Ascending aorta (tissue), 2 donors: ENCODE measurements at regions not wholly inside any gene's neighbourhood (a gene's known extent, or its start where the extent isn't known, plus 50 kb on each side); places are given as distances from the start of the nearest gene placed in this dataset.

Experiments
- DNase-seq, 2 donors: peaks; one replicate each; pipeline ENCODE4 v3.0.0-alpha.2; 2019; ENCODE audit warnings: low spot score in 2 of 2
- H3K27ac ChIP-seq, 2 donors: fragments of 200-600 bp; sonication (generic); one replicate each; pipeline ENCODE4 v1.5.1; 2016 to 2017; ENCODE audit warnings: mild to moderate bottlenecking in 1 of 2
- H3K27me3 ChIP-seq: fragments of 200-600 bp; sonication (generic); one replicate; pipeline ENCODE4 v1.5.1; 2017
- H3K36me3 ChIP-seq, 2 donors: fragments of 200-600 bp; sonication (generic); one replicate each; pipeline ENCODE4 v1.5.1; 2016
- H3K4me1 ChIP-seq, 2 donors: fragments of 200-600 bp; sonication (generic); one replicate each; pipeline ENCODE4 v1.5.1; 2016 to 2017; ENCODE audit warnings: mild to moderate bottlenecking in 1 of 2
- H3K4me3 ChIP-seq, 2 donors: fragments of 200-600 bp; sonication (generic); one replicate each; pipeline ENCODE4 v1.5.1; 2016 to 2017; ENCODE audit warnings: mild to moderate bottlenecking in 1 of 2
- H3K9me3 ChIP-seq, 2 donors: fragments of 200-600 bp; sonication (generic); one replicate each; pipeline ENCODE4 v1.5.1; 2016
- intact Hi-C: fragments of 100-400 bp; cut with DNase I; formaldehyde crosslinking; loops from one replicate; pipeline ENCODE4 v1.15.1; 2023
- TF ChIP-seq, protein P1 (sequence below), 3 experiments: fragments of 200-600 bp in 2 of 3; fragments of 450-650 bp in 1 of 3; sonication (generic) in 2 of 3; IDR thresholded peaks; one replicate each; pipeline ENCODE4 v1.5.1; 2016 to 2019; ENCODE audit warnings: antibody characterized with exemption in 3 of 3, mild to moderate bottlenecking in 1 of 3, moderate library complexity in 1 of 3

DNA sequence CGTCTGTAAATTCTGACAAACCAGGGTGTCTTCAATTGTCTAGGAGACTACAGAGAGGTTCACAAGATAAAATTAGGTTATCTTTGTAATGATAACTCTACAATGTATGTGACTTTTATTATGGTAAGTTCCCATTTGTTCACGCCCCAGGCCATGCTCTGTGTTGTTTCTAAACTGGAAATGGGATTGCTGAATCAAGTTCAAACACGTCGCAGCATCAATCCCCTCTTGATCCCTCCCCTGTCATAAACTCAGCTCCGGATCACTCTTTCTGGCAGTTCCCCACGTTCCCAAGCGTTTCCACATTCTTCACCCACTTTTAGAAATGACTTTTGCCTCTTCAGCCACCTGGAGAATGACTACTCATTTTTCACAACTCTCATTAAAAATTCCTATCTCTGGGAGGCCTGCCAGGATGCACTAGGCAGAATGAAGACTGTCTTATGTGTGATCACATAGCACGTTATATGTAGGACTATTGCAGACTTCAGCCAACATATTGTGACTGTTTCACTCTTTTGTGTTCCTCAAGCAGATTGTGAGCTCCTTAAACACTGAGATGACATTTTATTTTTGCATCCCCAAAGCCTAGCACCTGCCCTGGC is 1124.2 kb upstream of the WWC1 start:
- Histone ChIP-seq H3K36me3 (no peaks in the 10 kb centered on the region), H3K27me3 (no peaks in the 10 kb centered on the region), H3K9me3 (no peaks in the 10 kb centered on the region), H3K4me1 (no peaks in the 10 kb centered on the region), H3K27ac (no peak overlapping the region), H3K4me3 (no peak overlapping the region)
- DNase-seq, result no peak
- intact Hi-C loops, result no loop called here
- TF ChIP-seq, protein P1, sequence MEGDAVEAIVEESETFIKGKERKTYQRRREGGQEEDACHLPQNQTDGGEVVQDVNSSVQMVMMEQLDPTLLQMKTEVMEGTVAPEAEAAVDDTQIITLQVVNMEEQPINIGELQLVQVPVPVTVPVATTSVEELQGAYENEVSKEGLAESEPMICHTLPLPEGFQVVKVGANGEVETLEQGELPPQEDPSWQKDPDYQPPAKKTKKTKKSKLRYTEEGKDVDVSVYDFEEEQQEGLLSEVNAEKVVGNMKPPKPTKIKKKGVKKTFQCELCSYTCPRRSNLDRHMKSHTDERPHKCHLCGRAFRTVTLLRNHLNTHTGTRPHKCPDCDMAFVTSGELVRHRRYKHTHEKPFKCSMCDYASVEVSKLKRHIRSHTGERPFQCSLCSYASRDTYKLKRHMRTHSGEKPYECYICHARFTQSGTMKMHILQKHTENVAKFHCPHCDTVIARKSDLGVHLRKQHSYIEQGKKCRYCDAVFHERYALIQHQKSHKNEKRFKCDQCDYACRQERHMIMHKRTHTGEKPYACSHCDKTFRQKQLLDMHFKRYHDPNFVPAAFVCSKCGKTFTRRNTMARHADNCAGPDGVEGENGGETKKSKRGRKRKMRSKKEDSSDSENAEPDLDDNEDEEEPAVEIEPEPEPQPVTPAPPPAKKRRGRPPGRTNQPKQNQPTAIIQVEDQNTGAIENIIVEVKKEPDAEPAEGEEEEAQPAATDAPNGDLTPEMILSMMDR (IDR thresholded peaks at IDR 0.05), result no peak

DNA sequence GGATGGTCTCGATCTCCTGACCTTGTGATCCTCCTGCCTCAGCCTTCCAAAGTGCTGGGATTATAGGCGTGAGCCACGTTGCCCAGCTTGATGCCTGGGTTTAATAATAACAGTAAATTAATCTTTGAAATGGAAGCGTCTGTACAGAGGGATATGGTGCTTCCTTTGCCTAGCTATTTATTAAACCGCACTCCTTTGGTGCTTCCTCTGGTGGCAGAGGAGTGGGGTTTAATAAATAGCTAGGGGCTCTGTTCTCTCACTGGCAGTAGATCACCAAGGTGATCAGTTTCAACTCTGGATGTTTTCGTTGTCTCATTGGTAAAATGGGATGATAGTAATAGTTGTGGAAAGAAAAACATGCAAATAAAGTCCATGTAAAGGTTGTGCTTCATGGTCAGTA is 1122.5 kb upstream of the WWC1 start:
- intact Hi-C loops, result no loop called here
- Histone ChIP-seq H3K27ac (no peak overlapping the region), H3K4me1 (no peaks in the 10 kb centered on the region), H3K36me3 (no peaks in the 10 kb centered on the region), H3K27me3 (no peaks in the 10 kb centered on the region), H3K4me3 (no peak overlapping the region), H3K9me3 (no peaks in the 10 kb centered on the region)
- DNase-seq, result no peak
- TF ChIP-seq, protein P1 (IDR thresholded peaks at IDR 0.05), result no peak

DNA sequence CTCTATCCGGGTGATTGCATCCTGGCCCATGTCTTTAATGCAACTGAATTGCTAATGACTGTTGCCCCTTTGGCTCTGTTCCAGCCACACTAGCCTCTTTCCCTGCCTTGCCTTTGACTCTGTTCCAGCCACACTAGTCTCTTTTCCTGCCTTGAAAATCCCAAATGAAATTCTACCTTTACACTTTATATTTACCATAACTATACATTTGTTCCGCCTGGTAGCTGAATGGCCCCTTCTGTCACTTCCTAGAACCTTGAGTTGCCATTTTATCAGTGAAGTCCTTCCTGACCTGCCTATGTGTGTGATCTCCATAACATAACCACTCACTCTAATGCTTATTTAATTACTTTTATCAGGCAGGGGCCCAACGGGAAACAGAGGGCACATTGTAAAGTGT is 1120.4 kb upstream of the WWC1 start:
- no peak overlapping the region for H3K4me3 ChIP-seq
- H3K27ac ChIP-seq, result no peak overlapping the region
- no peaks in the 10 kb centered on the region for H3K4me1 ChIP-seq
- DNase-seq, result no peak
- intact Hi-C loops, result no loop called here
- no peaks in the 10 kb centered on the region for H3K27me3 ChIP-seq
- TF ChIP-seq, protein P1 (IDR thresholded peaks at IDR 0.05), result no peak
- H3K36me3 ChIP-seq, result no peaks in the 10 kb centered on the region
- H3K9me3 ChIP-seq, result no peaks in the 10 kb centered on the region

DNA sequence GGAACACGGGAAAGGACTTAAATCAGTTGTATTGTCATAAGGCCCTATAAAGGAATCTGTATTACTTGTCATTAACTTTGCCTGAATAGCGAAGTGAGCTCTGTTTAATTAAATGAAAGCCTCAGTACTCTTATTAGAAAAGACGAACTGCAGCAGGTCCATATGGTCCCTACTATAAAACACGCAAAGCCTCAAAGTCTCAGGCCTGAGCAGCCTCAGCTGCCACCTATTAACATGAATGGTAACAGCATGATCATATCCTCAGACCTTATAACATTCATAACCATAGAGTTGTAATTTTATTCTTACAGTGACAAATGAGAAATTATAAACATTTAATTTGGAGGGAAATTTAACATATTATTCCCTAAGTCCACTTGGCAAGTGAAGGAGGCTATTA is 1113.7 kb upstream of the WWC1 start:
- Histone ChIP-seq H3K27me3 (no peaks in the 10 kb centered on the region), H3K4me3 (no peak overlapping the region), H3K36me3 (no peaks in the 10 kb centered on the region), H3K4me1 (no peaks in the 10 kb centered on the region), H3K27ac (no peak overlapping the region), H3K9me3 (no peaks in the 10 kb centered on the region)
- intact Hi-C loops, result no loop called here
- TF ChIP-seq, protein P1 (IDR thresholded peaks at IDR 0.05), result no peak
- DNase-seq, result no peak

DNA sequence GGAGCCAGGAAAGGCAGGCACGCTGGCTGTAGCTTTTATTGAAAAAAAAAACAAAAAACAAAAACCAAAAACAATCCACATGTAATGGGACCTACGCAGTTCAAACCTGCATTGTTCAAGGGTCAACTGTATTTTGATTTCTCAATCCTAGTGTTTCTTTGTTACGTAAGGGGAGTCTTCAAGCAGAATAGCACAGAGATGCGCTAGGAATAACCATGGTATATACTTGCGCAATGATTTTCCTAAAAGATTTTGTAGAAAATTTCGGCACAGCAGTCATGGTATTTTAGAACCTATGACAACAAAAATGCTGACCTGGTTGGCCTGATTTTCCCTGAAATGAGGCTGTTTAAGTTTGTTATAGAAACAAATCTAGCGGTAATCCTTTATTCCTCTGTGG is 1110.5 kb upstream of the WWC1 start:
- intact Hi-C loops, result no loop called here
- H3K36me3 ChIP-seq, result no peaks in the 10 kb centered on the region
- H3K4me3 ChIP-seq, result no peak overlapping the region
- DNase-seq, result no peak
- no peak overlapping the region for H3K27ac ChIP-seq
- no peaks in the 10 kb centered on the region for H3K4me1 ChIP-seq
- TF ChIP-seq, protein P1 (IDR thresholded peaks at IDR 0.05), result no peak
- H3K27me3 ChIP-seq, result no peaks in the 10 kb centered on the region
- H3K9me3 ChIP-seq, result no peaks in the 10 kb centered on the region

DNA sequence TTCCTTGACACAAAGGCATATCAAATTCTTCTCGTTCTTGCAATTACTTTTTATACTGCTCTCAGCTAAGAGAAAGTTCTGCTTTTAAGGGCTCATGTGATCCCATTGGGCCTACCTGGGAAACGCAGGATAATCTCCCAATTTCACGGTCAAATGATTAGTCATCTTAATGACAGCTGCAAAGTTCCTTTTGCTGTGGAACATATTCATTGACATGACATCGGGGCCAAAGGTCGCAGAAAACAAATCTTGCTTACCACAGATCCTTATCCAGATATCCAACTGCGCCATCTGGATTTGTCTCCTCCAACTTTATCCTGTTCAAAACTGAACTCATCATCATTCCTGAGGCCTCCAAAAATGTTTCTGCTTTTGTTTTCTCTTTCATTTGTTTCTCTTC is 1085.6 kb upstream of the WWC1 start:
- H3K27ac ChIP-seq, result no peak overlapping the region
- no peak overlapping the region for H3K4me3 ChIP-seq
- no peaks in the 10 kb centered on the region for H3K4me1 ChIP-seq
- no peaks in the 10 kb centered on the region for H3K36me3 ChIP-seq
- no peaks in the 10 kb centered on the region for H3K9me3 ChIP-seq
- intact Hi-C loops, result no loop called here
- TF ChIP-seq, protein P1 (IDR thresholded peaks at IDR 0.05), result no peak
- H3K27me3 ChIP-seq, result no peaks in the 10 kb centered on the region
- DNase-seq, result no peak
